ENCODE measurements at regions not wholly inside any gene's neighbourhood (a gene's known extent, or its start where the extent isn't known, plus 50 kb on each side); places are given as distances from the start of the nearest gene placed in this dataset.

GRCh38 chr2:5562426-5562825 lies 129.8 kb upstream of the SOX11 start:
- TF ChIP-seq EHMT2 (IDR thresholded peaks at IDR 0.05; ENCODE audit: low read depth) (no peak), ZFP36 (IDR thresholded peaks at IDR 0.05; ENCODE audit: borderline replicate concordance, partially characterized antibody) (no peak), CEBPB (IDR thresholded peaks at IDR 0.05) (no peak), CTCF (IDR thresholded peaks at IDR 0.05) (no peak), PHF8 (IDR thresholded peaks at IDR 0.05; ENCODE audit: borderline replicate concordance, low read depth) (no peak), POLR2A (IDR thresholded peaks at IDR 0.05; ENCODE audit: low read length) (no peak), SMC3 (IDR thresholded peaks at IDR 0.05) (no peak), CHD2 (IDR thresholded peaks at IDR 0.05; ENCODE audit: low read length, partially characterized antibody) (no peak), CBX8 (IDR thresholded peaks at IDR 0.05) (no peak), USF2 (IDR thresholded peaks at IDR 0.05) (no peak), RAD21 (conservative IDR thresholded peaks at IDR 0.05 in 1 of 2, IDR thresholded peaks at IDR 0.05 in 1 of 2) (no peak), BHLHE40 (IDR thresholded peaks at IDR 0.05; ENCODE audit: low read depth, low read length) (no peak)
